ENCODE measurements at regions not wholly inside any gene's neighbourhood (a gene's known extent, or its start where the extent isn't known, plus 50 kb on each side); places are given as distances from the start of the nearest gene placed in this dataset.

DNA sequence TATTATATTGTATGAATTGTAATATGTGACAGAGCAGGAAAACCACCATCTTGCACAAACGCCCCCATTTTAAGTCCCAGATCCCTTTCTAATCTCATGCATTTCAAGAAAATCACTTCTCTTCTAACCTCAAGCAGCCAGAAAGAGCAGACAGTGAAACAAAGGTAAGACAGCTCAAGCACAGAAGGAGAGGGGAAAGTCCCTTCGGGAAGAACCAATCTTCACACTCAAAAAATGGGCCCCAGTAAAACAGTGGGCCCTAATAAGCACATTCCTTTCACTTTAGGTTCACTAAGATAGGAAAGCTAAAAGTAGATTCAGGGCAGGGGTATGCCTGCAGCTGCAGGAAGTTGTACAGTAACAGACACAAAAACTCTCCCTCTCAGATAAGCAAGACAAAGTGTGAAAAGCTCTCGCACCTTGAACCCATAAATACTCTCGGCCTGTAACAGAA is 1268.7 kb downstream of the SI start:
- peaks cover 7% of the 10 kb centered on the region for H3K9me3 Mint-ChIP-seq
- no peak overlapping the region for H3K27ac Mint-ChIP-seq
- no peak for DNase-seq (ENCODE audit: low spot score)
- no peaks in the 10 kb centered on the region for H3K4me1 Mint-ChIP-seq (ENCODE audit: low read depth in 2 of 2)
- no peak overlapping the region for H3K4me3 Mint-ChIP-seq
- H3K36me3 Mint-ChIP-seq = peaks cover 4% of the 10 kb centered on the region
- H3K27me3 Mint-ChIP-seq = no peaks in the 10 kb centered on the region
- no peak for ATAC-seq

DNA sequence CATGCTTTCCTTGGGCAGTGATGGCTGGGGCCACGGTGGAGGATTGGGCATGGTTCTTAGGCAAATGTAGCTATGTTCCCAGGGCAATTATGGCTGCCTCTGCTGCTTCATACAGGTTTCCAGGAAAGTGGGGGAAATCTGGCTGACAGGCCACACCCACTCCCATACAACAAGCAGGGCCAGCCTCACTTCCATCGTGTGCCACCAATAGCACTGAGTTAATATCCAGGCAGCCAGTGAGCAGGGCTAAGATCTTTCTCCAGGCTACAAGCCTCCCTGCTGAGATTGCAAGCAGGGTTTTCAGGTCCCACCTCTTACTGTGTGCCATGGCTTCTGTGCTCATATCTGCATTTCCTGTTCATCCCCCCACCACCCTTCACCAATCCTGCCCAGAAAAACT is 1291.9 kb downstream of the SI start:
- no peak for DNase-seq (ENCODE audit: low spot score)
- Mint-ChIP-seq H3K27ac (no peak overlapping the region), H3K36me3 (peaks cover 13% of the 10 kb centered on the region), H3K27me3 (no peaks in the 10 kb centered on the region), H3K4me3 (no peak overlapping the region), H3K9me3 (peaks cover 18% of the 10 kb centered on the region), H3K4me1 (ENCODE audit: low read depth in 2 of 2) (no peaks in the 10 kb centered on the region)
- ATAC-seq = no peak

DNA sequence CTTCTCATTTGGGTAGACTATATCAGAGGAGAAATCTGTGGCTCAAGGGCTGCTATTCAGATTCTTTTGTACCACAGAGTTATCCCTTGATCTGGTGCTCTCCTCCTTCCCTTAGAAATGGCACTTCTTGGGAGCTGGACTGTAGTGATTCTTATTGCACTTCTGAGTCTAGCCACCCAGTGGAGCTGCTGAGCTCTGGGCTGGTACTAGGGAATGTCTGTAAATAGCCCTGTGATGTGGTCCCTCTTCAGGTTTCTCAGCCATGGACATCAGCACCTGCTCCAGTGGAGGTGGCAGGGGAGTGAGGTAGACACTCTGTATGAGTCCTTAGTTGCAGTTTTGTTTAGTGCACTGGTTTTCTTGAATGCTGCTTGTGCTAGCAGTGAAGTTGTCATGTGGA is 1292.6 kb downstream of the SI start:
- Mint-ChIP-seq H3K27ac (no peak overlapping the region), H3K4me3 (no peak overlapping the region), H3K36me3 (peaks cover 13% of the 10 kb centered on the region), H3K9me3 (peaks cover 18% of the 10 kb centered on the region), H3K4me1 (ENCODE audit: low read depth in 2 of 2) (no peaks in the 10 kb centered on the region), H3K27me3 (no peaks in the 10 kb centered on the region)
- DNase-seq (ENCODE audit: low spot score) = no peak
- ATAC-seq = no peak

DNA sequence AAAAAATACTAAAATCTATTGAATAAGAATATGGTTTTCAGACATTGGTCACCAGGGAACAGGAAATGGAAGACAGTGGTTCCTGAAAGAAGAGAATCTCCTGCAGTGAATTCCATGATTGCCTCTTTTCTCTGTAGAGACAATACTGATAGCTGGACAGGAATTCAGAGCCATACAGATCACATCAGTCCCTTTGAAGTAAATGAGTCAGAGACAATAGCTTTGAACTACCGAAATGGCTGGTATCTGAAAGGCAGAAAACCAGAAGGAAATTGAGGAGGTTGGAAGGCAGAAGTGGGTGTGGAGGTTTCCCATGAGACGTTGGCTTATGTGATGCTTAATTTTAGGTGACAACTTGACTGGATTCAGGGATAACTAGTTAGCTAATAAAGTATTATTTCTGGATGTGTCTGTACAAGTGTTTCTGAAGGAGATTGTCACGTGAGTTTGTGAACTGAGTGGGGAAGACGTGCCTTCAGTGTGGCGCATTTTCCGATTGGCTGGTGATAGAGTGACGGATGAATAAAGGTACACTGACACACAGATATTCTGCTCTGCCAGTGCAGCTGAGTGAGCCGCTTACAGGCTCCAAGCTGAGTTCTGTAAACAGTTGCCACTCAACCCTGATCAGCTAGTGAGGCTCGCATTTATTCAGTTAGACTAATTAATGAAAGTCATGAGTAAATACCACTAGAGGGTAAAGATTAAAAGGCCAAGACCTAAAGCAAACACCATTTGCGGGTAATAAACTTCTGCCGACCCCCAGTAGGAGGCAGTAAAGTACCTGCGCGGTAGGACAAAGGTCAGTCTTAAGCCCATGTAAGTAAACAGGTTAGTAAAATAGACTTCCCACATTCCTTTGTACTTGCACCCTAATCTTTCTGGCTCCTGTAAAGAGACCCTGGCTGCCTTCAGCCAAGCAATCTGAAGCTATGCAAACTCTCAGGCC is 1298.6 kb downstream of the SI start:
- Mint-ChIP-seq H3K4me1 (ENCODE audit: low read depth in 2 of 2) (no peaks in the 10 kb centered on the region), H3K36me3 (peaks cover 9% of the 10 kb centered on the region), H3K4me3 (no peak overlapping the region), H3K27me3 (no peaks in the 10 kb centered on the region), H3K9me3 (peaks cover 20% of the 10 kb centered on the region), H3K27ac (no peak overlapping the region)
- ATAC-seq (no peak), DNase-seq (ENCODE audit: low spot score) (no peak)

DNA sequence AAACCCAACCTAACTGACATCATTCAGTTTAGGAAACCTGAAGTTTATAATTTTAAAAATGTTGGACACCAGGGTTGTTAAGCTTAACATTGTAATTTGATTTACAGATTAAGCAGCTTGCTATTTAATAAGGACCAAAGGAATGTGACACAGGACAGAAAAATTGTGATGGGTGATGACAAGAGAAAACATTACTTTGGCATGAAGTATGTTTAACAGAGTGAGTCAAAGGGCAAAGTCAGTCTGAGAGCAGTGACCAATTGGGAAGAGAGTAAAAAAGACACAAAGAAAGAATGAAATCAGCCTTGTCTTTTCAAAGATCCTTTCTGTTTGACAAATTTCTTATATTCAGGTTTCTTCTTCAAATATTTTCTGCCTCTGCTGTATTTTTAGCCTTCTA is 1301.6 kb downstream of the SI start:
- ATAC-seq (no peak), DNase-seq (ENCODE audit: low spot score) (no peak)
- no peaks in the 10 kb centered on the region for H3K4me1 Mint-ChIP-seq (ENCODE audit: low read depth in 2 of 2)
- H3K27ac Mint-ChIP-seq = no peak overlapping the region
- peaks cover 23% of the 10 kb centered on the region for H3K9me3 Mint-ChIP-seq
- no peak overlapping the region for H3K4me3 Mint-ChIP-seq
- peaks cover 9% of the 10 kb centered on the region for H3K36me3 Mint-ChIP-seq
- H3K27me3 Mint-ChIP-seq = no peaks in the 10 kb centered on the region

DNA sequence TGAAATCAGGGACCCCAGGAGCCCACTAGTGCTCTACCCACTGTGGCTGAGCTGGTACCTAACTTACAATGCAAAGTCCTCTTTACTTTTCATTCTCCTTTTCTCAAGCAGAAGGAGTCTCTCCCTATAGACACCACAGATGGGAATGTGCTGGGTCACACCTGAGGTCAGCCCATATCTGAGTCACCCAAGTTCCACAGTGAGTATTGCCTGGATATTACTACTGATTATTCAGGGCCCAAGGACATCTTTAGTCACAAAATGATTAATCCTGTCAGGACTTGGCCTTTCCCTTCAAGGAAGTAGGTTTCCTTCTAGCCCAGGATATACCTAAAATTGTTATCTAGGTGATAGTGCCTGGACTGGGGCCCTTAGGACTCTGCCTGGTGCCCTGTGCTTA is 1305.2 kb downstream of the SI start:
- DNase-seq (ENCODE audit: low spot score) (no peak), ATAC-seq (no peak)
- H3K27ac Mint-ChIP-seq = no peak overlapping the region
- H3K4me1 Mint-ChIP-seq (ENCODE audit: low read depth in 2 of 2) = no peaks in the 10 kb centered on the region
- H3K27me3 Mint-ChIP-seq = no peaks in the 10 kb centered on the region
- no peak overlapping the region for H3K4me3 Mint-ChIP-seq
- H3K9me3 Mint-ChIP-seq = peaks cover 31% of the 10 kb centered on the region
- peaks cover 17% of the 10 kb centered on the region for H3K36me3 Mint-ChIP-seq

DNA sequence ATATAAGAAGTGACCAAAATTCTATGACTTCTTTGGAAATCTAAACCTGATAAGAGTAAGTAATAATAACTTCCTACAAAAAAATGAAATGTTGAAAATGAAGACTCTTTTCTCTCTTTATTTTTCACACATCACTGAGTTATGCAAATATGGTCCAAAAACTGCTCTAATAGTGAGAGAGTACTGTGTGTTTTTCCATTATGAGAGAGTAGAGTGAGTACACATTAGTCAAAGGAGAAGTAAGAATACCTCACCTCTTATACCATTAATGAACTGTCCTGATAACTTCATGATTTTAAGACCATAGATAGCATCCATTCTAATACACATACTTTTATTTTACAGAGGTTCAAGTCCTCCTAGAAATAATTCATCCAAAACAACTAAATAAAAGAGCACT is 1310.2 kb downstream of the SI start:
- ATAC-seq (no peak), DNase-seq (ENCODE audit: low spot score) (no peak)
- Mint-ChIP-seq H3K4me3 (no peak overlapping the region), H3K36me3 (peaks cover 14% of the 10 kb centered on the region), H3K27me3 (no peaks in the 10 kb centered on the region), H3K4me1 (ENCODE audit: low read depth in 2 of 2) (no peaks in the 10 kb centered on the region), H3K27ac (no peak overlapping the region), H3K9me3 (peaks cover 24% of the 10 kb centered on the region)

DNA sequence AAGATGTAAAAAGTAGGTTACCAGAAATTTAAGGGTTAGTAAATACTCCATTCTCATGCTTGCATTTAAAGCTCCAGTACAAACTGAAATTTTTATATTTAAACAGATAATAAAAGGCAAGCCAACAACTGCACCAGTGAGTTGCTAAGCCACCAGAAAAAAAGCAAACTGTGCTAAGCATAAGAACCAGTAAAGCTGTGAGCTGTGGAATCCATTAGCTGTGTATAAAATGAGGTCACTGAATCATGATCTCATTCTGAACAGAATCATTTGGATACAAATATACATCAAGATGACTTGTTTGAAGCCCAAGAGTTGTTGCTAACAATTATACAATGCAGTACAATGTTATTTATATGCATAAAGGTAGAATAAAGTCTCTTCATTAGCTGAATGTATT is 1312.2 kb downstream of the SI start:
- peaks cover 16% of the 10 kb centered on the region for H3K9me3 Mint-ChIP-seq
- H3K27ac Mint-ChIP-seq = no peak overlapping the region
- H3K4me3 Mint-ChIP-seq = no peak overlapping the region
- peaks cover 10% of the 10 kb centered on the region for H3K36me3 Mint-ChIP-seq
- no peaks in the 10 kb centered on the region for H3K27me3 Mint-ChIP-seq
- H3K4me1 Mint-ChIP-seq (ENCODE audit: low read depth in 2 of 2) = no peaks in the 10 kb centered on the region
- no peak for DNase-seq (ENCODE audit: low spot score)
- ATAC-seq = no peak

DNA sequence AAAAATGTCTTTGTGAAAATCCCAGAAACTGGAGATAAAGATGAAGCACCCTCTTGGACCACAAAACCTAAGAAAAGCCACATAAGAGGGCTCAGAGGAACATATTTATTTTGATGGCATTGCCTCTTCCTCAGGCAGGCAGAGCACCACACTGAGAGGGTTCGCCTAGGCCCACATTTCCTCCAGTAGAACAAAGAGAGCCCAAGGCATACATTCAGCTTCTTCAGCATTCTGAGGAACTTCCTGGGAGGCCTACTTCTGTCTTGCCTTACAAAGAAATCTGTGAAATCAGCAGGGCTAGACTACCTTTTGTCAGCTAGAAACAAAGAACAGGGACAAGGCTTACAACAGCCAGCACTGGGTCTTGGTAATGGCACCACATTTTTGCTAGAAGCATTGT is 1325.3 kb downstream of the SI start:
- no peak overlapping the region for H3K4me3 Mint-ChIP-seq
- no peaks in the 10 kb centered on the region for H3K4me1 Mint-ChIP-seq (ENCODE audit: low read depth in 2 of 2)
- no peak overlapping the region for H3K27ac Mint-ChIP-seq
- peaks cover 7% of the 10 kb centered on the region for H3K9me3 Mint-ChIP-seq
- no peaks in the 10 kb centered on the region for H3K27me3 Mint-ChIP-seq
- ATAC-seq (no peak), DNase-seq (ENCODE audit: low spot score) (no peak)
- H3K36me3 Mint-ChIP-seq = peaks cover 22% of the 10 kb centered on the region

DNA sequence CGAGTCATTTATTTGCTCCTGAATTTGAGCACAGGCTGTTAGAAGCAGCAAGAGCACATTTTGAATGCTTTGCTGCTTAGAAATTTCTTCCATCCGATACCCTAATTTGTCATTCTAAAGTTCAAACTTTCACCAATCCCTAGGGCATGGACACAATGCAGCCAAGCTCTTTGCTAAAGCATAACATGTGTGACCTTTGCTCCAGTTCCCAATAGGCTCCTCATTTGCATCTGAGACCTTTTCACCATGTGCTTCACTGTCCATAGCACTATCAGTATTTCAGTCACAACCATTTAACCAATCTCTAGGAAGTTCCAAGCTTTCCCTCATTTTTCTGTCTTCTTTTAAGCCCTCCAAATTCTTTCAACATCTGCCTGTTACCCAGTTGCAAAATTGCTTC is 1333.1 kb downstream of the SI start:
- Mint-ChIP-seq H3K36me3 (peaks cover 6% of the 10 kb centered on the region), H3K9me3 (peaks cover 21% of the 10 kb centered on the region), H3K27ac (no peak overlapping the region), H3K4me3 (no peak overlapping the region), H3K4me1 (ENCODE audit: low read depth in 2 of 2) (no peaks in the 10 kb centered on the region), H3K27me3 (no peaks in the 10 kb centered on the region)
- DNase-seq (ENCODE audit: low spot score) (no peak), ATAC-seq (no peak)

DNA sequence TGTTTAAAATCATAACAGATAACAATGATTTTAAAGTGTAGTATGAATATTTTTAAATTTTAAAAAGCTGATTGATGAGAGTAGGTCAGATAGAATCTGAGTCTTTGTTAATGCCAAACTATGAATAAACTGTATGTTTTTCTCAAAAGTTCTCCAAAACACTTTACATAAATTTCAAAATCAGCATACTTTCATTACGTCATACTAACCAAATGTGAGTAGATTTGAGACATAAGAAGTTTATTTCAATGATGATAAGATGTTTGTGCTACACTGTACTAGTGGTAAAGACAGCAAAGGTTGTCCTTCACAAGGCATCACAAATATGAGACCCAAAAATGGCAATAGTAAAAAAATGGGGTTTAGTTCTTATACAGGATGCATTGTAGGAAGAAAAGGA is 1342.9 kb downstream of the SI start:
- ATAC-seq (no peak), DNase-seq (ENCODE audit: low spot score) (no peak)
- Mint-ChIP-seq H3K36me3 (peaks cover 4% of the 10 kb centered on the region), H3K4me3 (no peak overlapping the region), H3K27ac (no peak overlapping the region), H3K4me1 (ENCODE audit: low read depth in 2 of 2) (no peaks in the 10 kb centered on the region), H3K27me3 (no peaks in the 10 kb centered on the region), H3K9me3 (peaks cover 6% of the 10 kb centered on the region)

DNA sequence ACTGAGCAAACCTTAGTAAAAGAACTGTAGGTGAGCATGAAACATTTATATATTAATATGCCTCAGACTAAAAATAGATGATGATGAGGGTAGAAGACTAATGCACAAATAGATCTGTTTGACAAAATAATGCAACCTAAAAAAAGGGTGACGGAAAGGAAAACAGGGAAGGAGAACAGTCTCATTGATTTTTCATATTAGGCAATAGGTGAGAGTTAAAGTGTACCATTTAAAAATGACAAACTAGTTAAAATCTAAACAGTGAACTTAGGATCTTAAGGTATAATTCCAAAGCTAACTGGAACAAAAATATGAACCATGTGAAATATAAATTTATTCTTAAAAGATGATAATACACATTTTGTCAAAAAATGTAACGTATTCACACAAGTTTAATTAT is 1347.6 kb downstream of the SI start:
- Mint-ChIP-seq H3K27ac (no peak overlapping the region), H3K36me3 (no peaks in the 10 kb centered on the region), H3K4me3 (no peak overlapping the region), H3K4me1 (ENCODE audit: low read depth in 2 of 2) (no peaks in the 10 kb centered on the region), H3K27me3 (no peaks in the 10 kb centered on the region), H3K9me3 (no peaks in the 10 kb centered on the region)
- DNase-seq (ENCODE audit: low spot score) (no peak), ATAC-seq (no peak)

DNA sequence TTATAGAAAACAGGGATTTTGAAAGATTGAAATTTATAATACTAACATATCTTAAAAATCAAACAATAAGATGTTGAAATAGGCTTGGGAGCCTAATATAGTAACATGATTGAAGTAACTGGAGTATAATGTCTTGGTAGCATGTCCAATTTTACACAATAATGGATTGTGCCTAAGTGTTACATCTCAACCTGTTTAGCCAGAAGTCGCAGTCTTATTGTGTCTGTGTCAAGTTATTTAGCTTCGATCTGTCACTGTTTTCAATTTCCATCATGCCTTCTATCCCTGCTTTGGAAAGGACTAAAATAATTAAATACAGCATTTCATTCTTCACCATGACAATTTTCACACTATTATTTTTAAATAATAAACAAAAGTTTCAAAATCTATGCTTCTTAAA is 1352.2 kb downstream of the SI start:
- Mint-ChIP-seq H3K27ac (no peak overlapping the region), H3K9me3 (peaks cover 6% of the 10 kb centered on the region), H3K36me3 (peaks cover 6% of the 10 kb centered on the region), H3K4me3 (no peak overlapping the region), H3K27me3 (no peaks in the 10 kb centered on the region), H3K4me1 (ENCODE audit: low read depth in 2 of 2) (no peaks in the 10 kb centered on the region)
- no peak for DNase-seq (ENCODE audit: low spot score)
- ATAC-seq = no peak

DNA sequence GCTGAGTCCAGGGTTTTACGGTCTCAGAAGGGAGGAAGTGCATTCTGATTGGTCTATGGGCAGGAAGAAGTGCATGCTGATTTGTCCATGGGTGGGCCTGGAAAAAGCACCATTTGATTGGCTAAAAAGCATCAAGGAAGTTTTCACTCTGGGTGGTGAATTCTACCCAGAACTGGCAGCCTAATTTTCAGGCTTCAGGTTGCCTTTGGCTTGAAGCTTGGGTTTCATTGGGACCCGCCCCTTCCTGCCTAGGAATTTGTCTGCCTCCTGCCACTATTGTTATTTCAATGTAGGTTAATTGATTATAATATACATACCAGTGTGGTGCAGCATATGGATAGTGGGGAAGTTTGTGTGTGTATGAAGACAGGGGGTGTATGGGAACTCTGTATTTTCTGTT is 1355.9 kb downstream of the SI start:
- ATAC-seq (no peak), DNase-seq (ENCODE audit: low spot score) (no peak)
- H3K27me3 Mint-ChIP-seq = no peaks in the 10 kb centered on the region
- peaks cover 6% of the 10 kb centered on the region for H3K36me3 Mint-ChIP-seq
- H3K4me3 Mint-ChIP-seq = no peak overlapping the region
- no peaks in the 10 kb centered on the region for H3K4me1 Mint-ChIP-seq (ENCODE audit: low read depth in 2 of 2)
- H3K9me3 Mint-ChIP-seq = peaks cover 7% of the 10 kb centered on the region
- no peak overlapping the region for H3K27ac Mint-ChIP-seq

DNA sequence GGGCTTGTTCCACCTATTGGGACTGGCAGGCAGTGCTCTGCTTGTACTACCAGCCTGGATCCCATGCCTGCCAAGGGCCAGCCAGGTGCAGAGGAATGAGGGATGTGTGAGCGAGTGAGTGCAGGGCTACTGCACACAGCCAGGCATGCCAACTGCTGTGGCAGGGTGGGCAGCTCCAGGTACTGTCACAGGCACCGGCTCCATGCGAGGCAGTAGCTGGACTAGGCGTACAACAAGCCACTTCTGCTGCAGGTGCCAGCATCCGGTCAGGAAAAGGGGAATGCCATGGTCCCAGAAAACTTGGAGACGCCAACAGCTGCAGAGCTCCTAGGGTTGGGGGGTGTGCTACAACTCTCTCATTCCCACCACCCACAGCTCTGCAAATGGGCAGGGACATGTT is 1356.7 kb downstream of the SI start:
- peaks cover 8% of the 10 kb centered on the region for H3K9me3 Mint-ChIP-seq
- no peaks in the 10 kb centered on the region for H3K4me1 Mint-ChIP-seq (ENCODE audit: low read depth in 2 of 2)
- H3K36me3 Mint-ChIP-seq = peaks cover 6% of the 10 kb centered on the region
- H3K27ac Mint-ChIP-seq = no peak overlapping the region
- no peak overlapping the region for H3K4me3 Mint-ChIP-seq
- no peak for DNase-seq (ENCODE audit: low spot score)
- ATAC-seq = no peak
- H3K27me3 Mint-ChIP-seq = no peaks in the 10 kb centered on the region

Data from natural killer cell treated with Interleukin-12 subunit alpha and Interleukin-12 subunit beta and Interleukin-15 and Interleukin-18, amount 100 ng/mL, for 72 hours (primary cell).